AG08396 (cell line): ENCODE measurements at regions not wholly inside any gene's neighbourhood (a gene's known extent, or its start where the extent isn't known, plus 50 kb on each side); places are given as distances from the start of the nearest gene placed in this dataset.

Experiments used
- DNase-seq: peaks from one replicate; pipeline ENCODE4 v3.0.0; 2012; ENCODE audit warnings: low spot score, mixed read lengths

GRCh38 chr6:144335311-144335861, 50.3 kb downstream of the UTRN start:
- DNase-seq, result no peak

- no peak for DNase-seq
These were observed 50.8 kb downstream of the UTRN start for GRCh38 chr6:144335914-144336313.

- DNase-seq, result no peak
These were observed 51.8 kb downstream of the UTRN start for GRCh38 chr6:144336900-144337299.

GRCh38 chr6:144338474-144338873, 53.3 kb downstream of the UTRN start:
- no peak for DNase-seq

- no peak for DNase-seq
These were observed 54.0 kb downstream of the UTRN start for GRCh38 chr6:144338951-144339700.

- DNase-seq, result no peak
These were observed 54.8 kb downstream of the UTRN start for GRCh38 chr6:144339859-144340452.

GRCh38 chr6:144340541-144341371, 55.6 kb downstream of the UTRN start:
- no peak for DNase-seq

- DNase-seq, result no peak
These were observed 56.8 kb downstream of the UTRN start for GRCh38 chr6:144341831-144342527.

GRCh38 chr6:144343701-144344428, 58.7 kb downstream of the UTRN start:
- no peak for DNase-seq

- no peak for DNase-seq
These were observed 59.5 kb downstream of the UTRN start for GRCh38 chr6:144344646-144345045.

- DNase-seq, result no peak
These were observed 60.3 kb downstream of the UTRN start for GRCh38 chr6:144345451-144345850.

- DNase-seq, result peak; percentile 68
These were observed 61.7 kb downstream of the UTRN start for GRCh38 chr6:144346719-144347447.

- no peak for DNase-seq
These were observed 62.3 kb downstream of the UTRN start for GRCh38 chr6:144347448-144347759.

- no peak for DNase-seq
These were observed 62.8 kb downstream of the UTRN start for GRCh38 chr6:144347933-144348332.

- DNase-seq, result no peak
These were observed 64.8 kb downstream of the UTRN start for GRCh38 chr6:144349690-144350527.

GRCh38 chr6:144350528-144350880, 65.4 kb downstream of the UTRN start:
- no peak for DNase-seq

- DNase-seq, result no peak
These were observed 66.4 kb downstream of the UTRN start for GRCh38 chr6:144351379-144352127.

GRCh38 chr6:144352331-144352730, 67.2 kb downstream of the UTRN start:
- no peak for DNase-seq

GRCh38 chr6:144353871-144354314, 68.8 kb downstream of the UTRN start:
- DNase-seq, result no peak
